ENCODE measurements at regions not wholly inside any gene's neighbourhood (a gene's known extent, or its start where the extent isn't known, plus 50 kb on each side); places are given as distances from the start of the nearest gene placed in this dataset.

GRCh38 chr6:110033101-110033500 is 55.0 kb downstream of the GPR6 start:
- DNase-seq, result no peak
- no peak for ATAC-seq

- no peak for DNase-seq
- ATAC-seq, result no peak
Measured at GRCh38 chr6:110033749-110034666, 55.9 kb downstream of the GPR6 start.

GRCh38 chr6:110034667-110035036 is 56.5 kb downstream of the GPR6 start:
- DNase-seq (no peak), ATAC-seq (no peak)

GRCh38 chr6:110035321-110035720 is 57.2 kb downstream of the GPR6 start:
- DNase-seq, result no peak
- no peak for ATAC-seq

GRCh38 chr6:110036408-110037302 is 58.5 kb downstream of the GPR6 start:
- no peak for DNase-seq
- ATAC-seq, result no peak

- ATAC-seq (no peak), DNase-seq (no peak)
Measured at GRCh38 chr6:110037726-110038295, 59.7 kb downstream of the GPR6 start.

GRCh38 chr6:110039364-110039980 is 61.4 kb downstream of the GPR6 start:
- DNase-seq (peak; percentile 85), ATAC-seq (peak; percentile 89)

- ATAC-seq (peak; percentile 51), DNase-seq (peak; percentile 46)
Measured at GRCh38 chr6:110039981-110040383, 61.9 kb downstream of the GPR6 start.

- no peak for ATAC-seq
- DNase-seq, result no peak
Measured at GRCh38 chr6:110040716-110041115, 62.6 kb downstream of the GPR6 start.

- DNase-seq (no peak), ATAC-seq (no peak)
Measured at GRCh38 chr6:110041126-110041525, 63.0 kb downstream of the GPR6 start.

GRCh38 chr6:110041830-110042229 is 63.7 kb downstream of the GPR6 start:
- ATAC-seq, result no peak

GRCh38 chr6:110042670-110043296 is 64.7 kb downstream of the GPR6 start:
- no peak for DNase-seq
- ATAC-seq, result no peak

More at GRCh38 chr6:110041830-110042229, 63.7 kb downstream of the GPR6 start:
- DNase-seq, result no peak

- ATAC-seq (no peak), DNase-seq (no peak)
Measured at GRCh38 chr6:110043366-110043994, 65.4 kb downstream of the GPR6 start.

GRCh38 chr6:110044096-110044495 is 66.0 kb downstream of the GPR6 start:
- DNase-seq (no peak), ATAC-seq (no peak)

- ATAC-seq (no peak), DNase-seq (no peak)
Measured at GRCh38 chr6:110044622-110045021, 66.5 kb downstream of the GPR6 start.

GRCh38 chr6:110048221-110048875 is 70.2 kb downstream of the GPR6 start:
- DNase-seq, result no peak
- no peak for ATAC-seq

- ATAC-seq, result no peak
- no peak for DNase-seq
Measured at GRCh38 chr6:110049696-110050439, 71.8 kb downstream of the GPR6 start.

Measured in stimulated activated naive CD8-positive, alpha-beta T cell treated with anti-CD3 and anti-CD28 coated beads, Interleukin-15, Interleukin-2, amounts not matched to agents 100 U/mL and 50 U/mL, for 24 hours (primary cell).